Stimulated activated CD4-positive, alpha-beta T cell treated with anti-CD3 and anti-CD28 coated beads, Interleukin-4, amount 100 ng/mL, for 1 hour (primary cell): ENCODE measurements at regions not wholly inside any gene's neighbourhood (a gene's known extent, or its start where the extent isn't known, plus 50 kb on each side); places are given as distances from the start of the nearest gene placed in this dataset.

ENCODE experiments used
- DNase-seq: peaks from one replicate; pipeline ENCODE4 v3.0.0-alpha.2; 2020

DNA sequence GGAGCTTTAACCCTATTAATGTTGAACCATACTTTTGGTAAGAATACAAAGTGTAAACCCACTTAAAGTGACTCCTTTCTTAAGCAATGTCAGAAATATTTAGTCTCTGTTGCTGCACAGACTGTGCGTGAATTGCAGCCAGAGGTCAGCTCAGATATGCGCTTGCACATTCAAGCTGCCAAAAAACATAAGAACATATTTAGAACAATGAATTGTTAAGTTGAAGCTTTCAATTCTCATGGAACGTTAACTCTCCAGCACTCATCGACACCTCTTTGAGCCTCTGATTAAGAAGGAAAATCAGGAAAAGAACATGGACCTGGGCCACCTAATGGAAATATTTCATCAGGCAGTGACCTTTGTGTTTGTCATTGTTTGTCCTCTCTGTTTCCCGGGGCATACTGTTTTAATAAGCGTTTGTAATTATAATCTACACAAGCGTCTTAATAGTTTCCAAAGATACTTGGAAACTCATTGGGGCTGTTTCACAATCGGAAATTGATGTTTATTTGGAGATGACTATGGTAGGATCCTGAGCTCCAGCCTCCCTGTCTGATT lies 193.0 kb upstream of the CELF2 start:
- DNase-seq = no peak

DNA sequence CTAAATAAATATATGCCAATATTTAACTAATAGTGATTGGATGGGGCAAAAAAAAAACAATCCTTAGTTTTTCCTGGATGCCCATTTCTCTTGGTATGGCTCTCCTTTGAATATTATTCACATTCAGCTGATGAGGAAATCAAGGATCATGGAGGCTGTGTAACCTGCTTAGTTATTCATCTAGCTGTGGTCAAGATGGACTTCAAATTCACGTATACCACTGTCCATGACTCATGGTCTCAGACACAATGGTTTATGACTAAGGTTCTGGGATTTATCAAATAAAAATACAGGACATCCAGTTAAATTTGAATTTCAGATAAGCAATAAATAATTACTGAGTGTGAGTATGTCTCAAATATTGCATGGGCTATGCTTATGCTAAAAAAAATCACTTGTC lies 191.5 kb upstream of the CELF2 start:
- DNase-seq = no peak

DNA sequence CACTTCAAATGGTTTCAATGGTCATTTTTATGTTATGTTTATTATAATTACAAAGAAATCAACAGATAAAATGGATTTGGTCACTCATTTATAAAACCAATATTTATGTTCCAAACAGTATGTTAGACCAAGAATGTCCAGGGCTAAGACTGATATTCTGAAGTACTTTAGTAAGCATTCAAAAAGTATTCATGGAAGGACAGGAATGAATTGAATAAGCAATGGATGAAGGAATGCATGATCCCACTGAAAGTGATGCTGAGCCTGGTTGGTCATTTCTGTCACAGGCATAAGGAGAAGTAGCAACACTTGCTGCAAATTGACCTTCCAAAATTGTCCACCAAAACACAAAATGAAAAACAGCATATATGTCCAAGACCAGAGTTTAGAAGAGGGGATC lies 189.0 kb upstream of the CELF2 start:
- no peak for DNase-seq

DNA sequence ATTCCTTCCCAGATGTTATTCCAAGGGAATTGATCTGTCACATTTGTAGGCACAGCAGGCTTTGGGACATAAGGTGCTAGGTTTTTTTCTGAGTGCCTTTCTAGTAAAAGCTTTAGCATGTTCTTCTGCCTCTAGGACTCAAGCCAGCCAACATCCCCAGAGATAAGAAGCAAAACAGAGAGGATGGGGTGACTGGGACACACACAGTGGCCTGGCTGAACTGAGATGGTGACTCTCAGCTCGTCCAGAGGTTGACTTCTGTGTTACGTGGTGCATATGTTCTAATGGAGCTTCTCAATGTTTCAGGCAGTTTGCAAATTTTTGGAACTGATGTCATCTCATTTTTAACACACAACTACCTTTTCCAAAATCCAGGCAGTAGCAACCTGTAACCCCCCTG lies 188.1 kb upstream of the CELF2 start:
- DNase-seq = no peak

DNA sequence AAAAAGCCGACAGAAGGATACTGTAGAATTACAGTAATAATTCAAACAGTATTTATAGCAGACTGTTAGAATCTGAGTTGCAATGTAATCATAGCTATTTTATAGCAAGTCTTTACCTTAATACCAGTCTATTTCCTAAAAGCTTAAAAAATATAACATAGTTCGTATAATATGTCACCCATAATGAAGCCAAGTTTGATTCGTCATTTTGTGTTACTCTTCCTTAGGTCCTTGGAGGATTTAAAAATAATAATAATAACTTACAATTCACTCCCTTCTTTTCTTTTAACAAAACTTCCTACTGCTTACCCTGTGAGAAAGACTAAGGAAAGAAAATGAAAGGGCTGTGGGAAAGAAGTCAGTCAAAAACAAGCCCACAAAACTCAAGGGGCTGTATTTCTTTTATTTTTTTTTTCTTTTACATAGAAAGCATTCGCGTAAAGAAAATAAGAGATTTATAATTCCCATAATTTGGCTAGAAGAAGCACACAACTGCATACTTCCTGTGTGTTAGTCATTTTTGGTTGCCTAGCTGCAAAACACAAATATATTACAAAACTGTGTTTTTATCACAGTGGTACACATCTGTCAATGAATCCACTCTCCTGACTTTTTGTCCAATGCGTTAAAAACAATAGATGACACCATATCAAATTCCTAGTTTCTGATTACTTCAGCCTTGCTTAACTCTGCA lies 187.2 kb upstream of the CELF2 start:
- no peak for DNase-seq

DNA sequence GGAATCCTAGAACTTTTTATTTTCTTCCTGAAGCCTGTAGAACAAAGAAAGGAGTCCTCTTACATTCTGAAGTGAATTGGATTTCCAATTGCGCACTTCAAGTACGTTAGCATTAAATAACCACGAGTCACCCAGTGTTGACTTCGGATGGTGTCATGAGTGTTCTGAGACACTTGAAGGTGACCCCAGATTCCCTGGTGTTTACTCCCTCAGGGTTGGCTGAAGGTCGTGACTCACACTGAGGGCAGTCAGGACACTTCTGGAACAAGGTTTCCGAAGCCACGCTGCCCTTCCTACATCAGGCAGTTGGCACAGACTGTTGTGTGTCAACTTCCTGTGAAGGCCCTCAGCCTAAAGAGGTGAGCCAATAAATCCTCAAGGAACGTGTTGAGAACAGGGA lies 186.6 kb upstream of the CELF2 start:
- no peak for DNase-seq

DNA sequence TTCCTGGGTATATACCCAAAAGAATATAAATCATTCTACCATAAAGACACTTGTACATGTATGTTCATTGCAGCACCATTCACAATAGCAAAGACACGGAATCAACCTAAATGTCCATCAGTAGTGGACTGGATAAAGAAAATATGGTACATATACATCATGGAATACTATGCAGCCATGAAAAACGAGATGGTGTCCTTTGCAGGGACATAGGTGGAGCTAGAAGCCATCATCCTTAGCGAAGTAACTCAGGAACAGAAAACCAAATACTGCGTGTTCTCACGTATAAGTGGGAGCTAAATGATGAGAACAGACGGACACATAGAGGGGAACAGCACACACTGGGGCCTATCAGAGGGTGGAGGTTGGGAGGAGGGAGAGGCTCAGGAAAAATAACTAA lies 183.7 kb upstream of the CELF2 start:
- DNase-seq = no peak

DNA sequence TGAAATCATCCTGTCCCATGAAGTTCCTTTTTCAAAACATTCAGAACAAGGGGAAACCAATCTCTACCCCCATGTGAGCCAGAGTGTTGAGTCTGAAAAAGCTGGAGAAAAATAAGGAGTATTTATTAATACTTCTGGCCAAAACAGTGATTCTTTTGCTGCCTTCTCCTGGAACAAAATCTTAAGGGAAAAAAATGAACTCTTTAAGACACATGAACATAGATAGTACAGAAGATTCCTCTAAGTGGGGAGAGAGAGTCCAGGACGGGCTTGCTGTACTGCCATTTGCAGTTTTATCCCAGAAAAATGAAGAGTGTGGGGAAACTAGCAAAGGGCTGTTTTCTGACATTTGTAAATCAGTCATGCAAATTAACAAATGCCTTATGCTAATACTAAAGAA lies 173.4 kb upstream of the CELF2 start:
- no peak for DNase-seq

DNA sequence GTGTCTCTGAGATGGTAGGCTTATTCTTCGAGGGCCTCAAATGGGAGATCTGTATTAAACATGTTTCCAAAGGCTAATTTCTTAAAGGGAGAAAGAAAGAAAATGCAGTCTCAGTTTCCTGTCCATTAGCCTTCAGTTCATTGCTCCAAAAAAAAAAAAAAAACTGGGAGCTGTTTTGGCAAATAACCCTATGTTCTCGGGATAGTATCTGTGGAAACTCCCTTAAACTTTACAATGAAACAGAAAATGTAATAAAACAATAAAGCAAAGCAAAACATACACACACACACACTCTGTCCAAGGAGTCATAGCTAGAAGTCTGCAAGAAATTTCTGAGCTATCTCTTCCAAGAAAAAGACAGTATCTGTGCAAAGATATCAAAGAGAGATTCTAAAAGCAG lies 172.5 kb upstream of the CELF2 start:
- DNase-seq = no peak

DNA sequence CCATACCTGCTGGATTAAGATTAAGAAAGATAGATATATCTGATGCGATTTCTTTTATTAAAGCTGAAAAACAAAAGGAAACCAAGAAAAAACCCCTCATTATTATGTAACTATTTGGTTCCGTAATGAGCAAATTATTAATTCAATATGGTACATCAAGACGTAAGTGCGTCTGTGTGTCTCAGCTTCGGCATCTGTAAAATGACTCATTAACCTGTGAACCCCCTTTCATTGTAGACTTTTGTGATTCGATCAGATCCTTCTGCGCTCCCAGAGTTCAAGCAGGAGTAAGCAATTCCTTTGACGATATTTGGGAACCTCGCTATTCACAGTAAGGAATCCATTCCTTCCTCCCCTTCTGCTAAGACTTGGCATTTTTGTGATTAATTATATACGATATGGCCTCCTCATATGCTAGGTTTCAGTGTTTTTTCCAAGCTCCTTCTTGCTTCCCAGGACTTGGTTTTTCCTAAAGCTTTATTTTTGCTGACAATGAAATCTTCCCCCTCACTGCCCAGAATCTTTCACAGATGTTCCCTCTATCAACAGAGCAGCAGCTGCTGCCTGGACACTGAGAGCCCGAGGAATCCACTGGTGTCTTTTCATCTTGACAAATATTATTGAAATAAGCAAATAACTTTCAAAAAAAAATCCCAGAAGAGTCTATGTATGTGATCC lies 171.7 kb upstream of the CELF2 start:
- DNase-seq = no peak

DNA sequence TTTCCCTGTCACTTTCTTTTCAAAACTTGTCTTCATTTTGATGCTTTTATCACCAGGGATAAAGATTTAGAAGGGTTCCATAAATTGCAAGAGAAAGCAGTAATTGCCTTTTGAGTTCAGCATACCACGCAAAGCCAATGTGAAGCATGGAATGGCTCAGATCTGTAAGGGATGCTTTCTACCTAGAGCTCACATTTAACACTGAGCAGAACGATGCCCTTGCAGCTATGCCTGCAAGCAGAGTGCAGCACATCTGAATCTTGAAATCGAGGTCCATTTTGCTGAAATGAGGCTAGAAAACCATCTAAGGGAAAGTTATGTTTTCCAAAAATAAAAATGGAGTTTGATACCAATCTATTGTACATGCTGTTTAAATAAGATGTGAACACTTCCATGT lies 171.2 kb upstream of the CELF2 start:
- DNase-seq = no peak

DNA sequence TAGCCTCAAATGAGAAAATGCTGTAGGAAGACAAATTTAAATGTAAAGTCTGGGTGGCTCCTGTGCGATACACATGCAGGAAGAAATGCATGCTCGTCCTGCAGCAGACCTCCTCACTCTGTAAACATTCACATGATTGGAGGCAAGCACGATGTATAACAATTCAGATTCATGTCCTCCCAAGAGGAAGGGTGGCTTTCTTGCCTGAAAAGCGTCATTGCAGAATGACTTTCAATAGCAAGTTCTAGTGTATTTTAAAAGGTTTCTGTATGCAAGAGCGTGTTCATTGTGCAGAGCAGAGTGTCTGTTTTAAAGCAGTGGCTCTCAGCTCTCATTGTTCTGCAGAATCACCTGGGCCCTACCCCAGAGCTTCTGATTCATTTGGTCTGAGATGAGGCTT lies 170.3 kb upstream of the CELF2 start:
- DNase-seq = no peak

DNA sequence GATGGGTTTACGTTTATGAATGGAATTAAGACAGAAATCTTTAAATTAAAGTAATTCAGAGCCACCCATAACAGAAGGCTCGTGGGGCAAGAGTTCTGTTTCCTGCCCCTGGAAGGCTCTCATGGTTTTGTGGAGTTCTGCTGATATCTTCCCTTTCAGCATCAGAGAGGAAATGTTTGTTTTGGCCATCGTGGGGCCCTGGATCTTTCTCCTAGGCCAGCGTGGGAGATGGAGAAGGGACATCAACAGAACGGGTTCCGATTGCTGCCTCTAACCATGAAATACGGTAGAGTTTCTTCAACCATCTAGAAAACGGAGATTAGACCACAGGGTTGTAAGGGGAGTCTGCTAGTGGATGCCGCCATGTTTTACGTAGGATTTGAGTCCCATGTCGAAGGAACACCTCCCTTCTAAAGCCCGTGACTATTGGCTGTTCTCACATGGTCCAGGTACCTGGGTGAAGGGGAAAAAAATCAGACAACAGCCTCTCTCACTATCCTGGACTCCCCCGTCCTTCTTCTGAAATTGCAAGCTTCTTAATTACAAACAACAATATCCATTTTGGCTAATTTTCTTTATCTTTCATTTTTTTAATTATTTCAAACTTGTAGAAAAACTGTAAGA lies 169.1 kb upstream of the CELF2 start:
- DNase-seq = no peak

DNA sequence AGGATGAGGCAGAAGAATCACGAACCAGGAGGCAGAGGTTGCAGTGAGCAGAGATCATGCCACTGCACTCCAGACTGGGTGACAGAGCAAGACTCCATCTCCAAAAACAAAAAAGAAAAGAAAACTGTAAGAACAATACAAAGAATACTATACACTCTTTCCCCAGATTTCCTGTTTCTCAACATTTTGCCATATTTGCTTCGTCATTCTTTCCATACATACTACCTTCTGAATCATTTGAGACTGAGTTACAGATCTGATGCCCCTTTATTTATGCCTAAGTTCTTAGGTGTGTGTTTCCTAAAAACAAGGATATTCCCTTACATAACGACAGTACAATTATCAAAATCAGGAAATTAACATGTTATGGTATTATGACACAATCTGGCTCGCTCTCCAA lies 168.4 kb upstream of the CELF2 start:
- no peak for DNase-seq

DNA sequence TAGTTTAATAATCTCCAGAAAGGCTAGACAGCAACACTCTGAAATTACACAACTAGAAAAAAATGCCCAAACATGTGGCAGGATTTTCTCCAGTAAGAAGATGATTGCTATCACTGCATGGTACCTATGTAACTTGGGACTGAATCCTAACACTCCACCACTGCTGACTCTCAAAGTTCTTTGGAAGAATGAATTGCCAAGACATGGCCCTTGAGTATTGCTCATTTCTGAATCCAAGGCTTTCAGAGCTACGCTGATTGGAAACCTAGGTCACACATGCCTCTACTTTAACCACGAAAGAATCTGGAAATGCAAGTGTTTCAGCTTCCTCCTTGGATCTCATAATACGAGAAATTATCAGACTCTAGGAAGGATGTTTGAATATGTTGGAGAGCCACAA lies 167.5 kb upstream of the CELF2 start:
- no peak for DNase-seq

DNA sequence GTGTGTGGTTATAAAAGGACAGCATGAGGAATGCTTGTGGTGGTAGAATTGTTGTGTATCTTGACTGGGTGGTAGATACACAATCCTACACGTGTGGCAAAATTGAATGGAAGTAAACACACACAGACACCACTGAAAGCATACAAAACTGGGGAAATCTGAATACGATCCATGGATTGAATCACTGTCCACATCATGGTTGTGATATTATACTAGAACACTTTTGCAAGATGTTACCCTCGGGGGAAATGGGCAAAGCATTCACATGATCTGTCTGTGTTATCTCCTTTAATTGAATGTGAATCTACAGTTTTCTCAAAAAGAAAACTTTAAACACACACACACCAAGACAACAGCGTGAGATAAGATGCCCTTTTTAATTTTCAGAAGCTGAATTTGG lies 165.2 kb upstream of the CELF2 start:
- no peak for DNase-seq

DNA sequence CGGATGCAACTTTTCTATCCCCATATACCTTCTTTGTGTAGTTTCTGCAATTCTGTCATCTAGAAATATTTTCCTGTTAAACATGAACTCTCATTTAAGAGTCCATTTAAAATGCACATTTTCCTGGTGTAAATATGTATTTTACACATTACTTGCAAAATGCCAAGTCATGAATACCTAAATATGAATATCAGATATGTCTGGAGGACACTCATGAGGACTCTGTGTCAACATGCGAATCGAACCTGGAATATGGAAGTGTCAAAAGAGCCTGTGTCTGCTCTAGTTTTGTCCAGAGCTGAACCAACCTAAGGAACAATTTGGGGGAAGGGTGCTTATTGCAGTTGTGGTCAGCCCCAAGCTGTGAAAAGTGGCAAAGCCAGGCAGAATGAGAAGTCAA lies 163.7 kb upstream of the CELF2 start:
- DNase-seq = no peak

DNA sequence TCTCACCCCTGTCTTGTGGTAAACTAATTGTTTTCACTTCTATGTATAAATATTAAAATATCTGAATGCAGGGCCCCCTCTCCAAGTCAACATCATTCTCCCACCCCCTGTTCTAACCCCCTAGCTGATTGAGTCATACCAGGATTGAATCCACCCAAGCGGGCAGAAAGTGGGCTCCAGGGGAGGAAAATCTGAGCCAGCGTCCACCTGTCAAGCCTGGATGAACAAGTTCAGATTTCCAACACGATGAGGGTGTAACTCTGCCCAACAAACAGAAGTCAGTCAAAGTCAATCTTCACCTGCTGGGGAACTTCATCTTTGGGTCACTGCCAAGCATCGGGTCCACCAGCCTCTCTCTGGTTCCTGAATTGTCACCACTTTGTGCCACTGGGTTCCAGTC lies 162.9 kb upstream of the CELF2 start:
- DNase-seq = no peak

DNA sequence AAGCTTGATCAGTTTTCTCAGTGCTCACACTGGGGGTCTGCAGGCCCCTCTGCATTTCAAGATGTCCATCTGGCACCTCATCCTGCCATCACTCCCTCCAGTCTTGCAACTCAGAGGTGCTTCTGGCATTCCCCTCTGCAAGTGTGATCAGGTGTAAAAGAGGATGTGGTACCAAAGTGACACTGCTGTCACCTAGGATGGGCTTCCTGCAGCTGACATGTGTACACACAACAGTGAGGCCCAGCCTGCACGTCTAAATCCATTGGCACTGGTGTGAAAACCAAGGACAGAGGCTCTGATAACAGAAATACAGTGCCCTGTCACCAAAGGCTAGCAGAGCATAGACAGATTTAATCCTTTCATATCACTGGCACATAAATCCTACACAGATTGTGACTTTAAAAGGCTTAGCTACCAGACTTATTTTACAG lies 162.5 kb upstream of the CELF2 start:
- no peak for DNase-seq

DNA sequence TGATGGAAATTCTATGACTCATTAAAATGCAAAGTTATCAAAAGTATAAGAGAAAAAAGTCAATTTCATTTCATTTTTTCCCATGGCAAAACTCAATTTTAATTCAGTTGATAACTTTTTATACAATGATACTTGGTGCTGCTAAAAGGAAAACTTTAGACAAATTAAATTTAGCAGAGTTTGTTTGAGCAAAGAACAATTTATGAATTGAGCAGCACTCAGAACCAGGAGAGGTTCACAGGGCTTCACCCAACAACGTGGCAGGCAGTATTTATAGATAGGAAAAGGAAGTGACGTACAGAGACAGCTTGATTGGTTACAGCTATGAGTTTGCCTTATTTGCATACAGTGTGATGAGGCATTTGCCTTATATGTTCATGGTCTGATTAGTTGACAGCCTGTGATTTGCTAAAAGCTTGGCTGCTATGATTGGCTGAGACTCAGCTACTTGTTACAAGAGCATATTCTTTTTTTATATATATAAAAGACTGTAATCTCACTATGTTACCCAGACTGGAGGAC lies 157.2 kb upstream of the CELF2 start:
- DNase-seq = no peak

DNA sequence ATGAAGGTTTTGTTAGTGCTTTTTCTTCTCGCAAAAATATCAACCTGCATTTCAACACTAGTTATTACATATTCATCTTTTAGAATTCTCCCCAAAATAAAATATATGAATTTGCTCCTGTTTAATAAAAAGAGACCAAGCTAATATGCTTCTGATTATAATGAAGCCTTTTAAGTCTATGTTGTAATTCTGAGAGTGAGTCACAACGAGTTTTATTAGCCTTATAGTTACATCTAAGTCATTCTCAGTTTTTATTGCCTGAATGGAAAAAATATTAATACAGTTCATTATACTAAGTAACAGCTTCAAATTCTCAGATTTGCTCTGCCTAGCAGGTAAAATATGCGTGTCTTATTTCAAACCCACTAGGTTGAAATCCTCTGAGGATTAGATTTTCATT lies 152.4 kb upstream of the CELF2 start:
- no peak for DNase-seq

DNA sequence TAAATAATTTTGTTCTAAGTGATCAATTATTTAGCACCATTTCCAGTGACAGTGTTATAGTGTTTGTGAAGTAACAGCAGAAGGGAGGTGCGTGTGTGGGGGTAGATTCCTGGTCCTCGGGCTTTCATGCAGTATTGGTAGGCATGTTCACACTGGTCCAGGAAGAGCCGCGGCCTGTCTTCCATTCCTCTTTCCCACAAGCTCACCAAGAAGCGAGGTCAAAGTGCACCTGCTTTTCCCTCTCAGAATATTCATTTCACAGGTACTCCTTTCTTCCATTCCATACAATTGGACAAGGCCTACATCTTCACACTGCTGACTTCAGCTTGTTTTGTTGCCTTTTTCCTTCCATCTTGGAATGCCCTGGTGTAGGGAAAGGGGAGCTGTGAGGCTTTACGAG lies 151.8 kb upstream of the CELF2 start:
- no peak for DNase-seq

DNA sequence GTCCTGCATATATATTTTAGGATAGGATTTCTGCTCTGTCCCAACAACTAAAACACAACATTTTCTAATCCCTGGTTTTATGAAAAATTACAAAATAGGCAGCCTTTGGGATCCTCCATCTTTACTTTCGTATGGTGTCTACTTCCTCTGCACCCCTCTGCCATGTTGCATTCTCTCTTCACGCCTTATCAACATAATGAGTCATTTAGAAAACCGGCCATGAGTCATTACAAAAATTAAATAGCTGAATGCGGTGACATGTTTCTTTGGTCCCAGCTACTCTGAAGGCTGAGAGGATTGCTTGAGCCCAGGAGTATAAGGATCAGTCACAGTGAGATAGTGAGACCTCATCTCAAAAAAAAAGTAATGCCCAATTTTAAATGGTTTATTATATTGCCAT lies 148.1 kb upstream of the CELF2 start:
- DNase-seq = no peak
